HL-60 (cell line): ENCODE measurements at regions not wholly inside any gene's neighbourhood (a gene's known extent, or its start where the extent isn't known, plus 50 kb on each side); places are given as distances from the start of the nearest gene placed in this dataset.

Experiments used
- POLR2AphosphoS5 ChIP-seq: IDR thresholded peaks from 2 replicates; pipeline ENCODE4 v1.6.1; 2012; ENCODE audit warnings: low read depth
- TF ChIP-seq, protein P1 (sequence below): IDR thresholded peaks from one replicate; pipeline ENCODE4 v1.5.1; 2011; ENCODE audit warnings: low read length, control low read depth, inconsistent platforms; ENCODE audit not compliant: insufficient read depth

DNA sequence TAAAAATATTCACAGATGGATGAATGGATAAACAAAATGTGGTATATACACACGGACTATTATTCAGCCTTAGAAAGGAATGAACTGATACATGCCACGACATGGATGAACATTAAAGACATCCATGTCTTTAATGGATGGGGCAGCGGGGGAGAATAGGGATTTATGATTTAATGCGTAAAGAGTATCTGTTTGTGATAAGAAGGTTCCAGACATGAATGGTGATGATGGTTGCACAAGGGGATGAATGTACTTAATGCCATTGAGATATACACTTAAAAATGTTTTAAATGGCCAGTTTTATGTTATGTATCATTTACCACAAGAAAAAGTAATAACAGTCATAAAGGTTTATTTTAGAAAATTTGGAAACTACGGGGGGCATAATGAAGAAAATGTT, 108.6 kb upstream of the WLS start:
- TF ChIP-seq, protein P1, sequence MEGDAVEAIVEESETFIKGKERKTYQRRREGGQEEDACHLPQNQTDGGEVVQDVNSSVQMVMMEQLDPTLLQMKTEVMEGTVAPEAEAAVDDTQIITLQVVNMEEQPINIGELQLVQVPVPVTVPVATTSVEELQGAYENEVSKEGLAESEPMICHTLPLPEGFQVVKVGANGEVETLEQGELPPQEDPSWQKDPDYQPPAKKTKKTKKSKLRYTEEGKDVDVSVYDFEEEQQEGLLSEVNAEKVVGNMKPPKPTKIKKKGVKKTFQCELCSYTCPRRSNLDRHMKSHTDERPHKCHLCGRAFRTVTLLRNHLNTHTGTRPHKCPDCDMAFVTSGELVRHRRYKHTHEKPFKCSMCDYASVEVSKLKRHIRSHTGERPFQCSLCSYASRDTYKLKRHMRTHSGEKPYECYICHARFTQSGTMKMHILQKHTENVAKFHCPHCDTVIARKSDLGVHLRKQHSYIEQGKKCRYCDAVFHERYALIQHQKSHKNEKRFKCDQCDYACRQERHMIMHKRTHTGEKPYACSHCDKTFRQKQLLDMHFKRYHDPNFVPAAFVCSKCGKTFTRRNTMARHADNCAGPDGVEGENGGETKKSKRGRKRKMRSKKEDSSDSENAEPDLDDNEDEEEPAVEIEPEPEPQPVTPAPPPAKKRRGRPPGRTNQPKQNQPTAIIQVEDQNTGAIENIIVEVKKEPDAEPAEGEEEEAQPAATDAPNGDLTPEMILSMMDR: no peak
- no peak for TF ChIP-seq POLR2AphosphoS5
